WTC11 (cell line): ENCODE measurements at regions not wholly inside any gene's neighbourhood (a gene's known extent, or its start where the extent isn't known, plus 50 kb on each side); places are given as distances from the start of the nearest gene placed in this dataset.

ENCODE experiments used
- ATAC-seq: fragments of 200-7000 bp; cut with Tn5 transposase; 2 replicates; pipeline ENCODE4 v1.10.0; 2021; ENCODE audit warnings: mild to moderate bottlenecking, moderate library complexity
- CTCF ChIA-PET: fragments of 300-600 bp; sonication (Branson Sonifier 250); formaldehyde crosslinking; loops from one replicate; lab custom pipeline; 2021; ENCODE audit warnings: antibody characterized with exemption; lab: Charles Lee
- POLR2A ChIA-PET: fragments of 350-600 bp; sonication (Branson Sonifier 250); formaldehyde crosslinking; loops from one replicate; lab custom pipeline; 2021; ENCODE audit warnings: antibody characterized with exemption; lab: Charles Lee
- DNase-seq: peaks from one replicate; pipeline ENCODE4 v3.0.0; 2021; ENCODE audit warnings: low spot score
- H3K27ac Mint-ChIP-seq: 2 replicates; pipeline ENCODE4 v1.8.0; 2021; ENCODE audit warnings: mixed read lengths
- H3K27me3 Mint-ChIP-seq: 2 replicates; pipeline ENCODE4 v1.8.0; 2021; ENCODE audit warnings: low read depth, mild to moderate bottlenecking, moderate library complexity, mixed read lengths
- H3K36me3 Mint-ChIP-seq: 2 replicates; pipeline ENCODE4 v1.8.0; 2021; ENCODE audit warnings: mixed read lengths
- H3K4me1 Mint-ChIP-seq: 2 replicates; pipeline ENCODE4 v1.8.0; 2022; ENCODE audit warnings: mixed read lengths
- H3K4me3 Mint-ChIP-seq: 2 replicates; pipeline ENCODE4 v1.8.0; 2021; ENCODE audit warnings: mild to moderate bottlenecking, moderate library complexity, mixed read lengths
- H3K9me3 Mint-ChIP-seq: 2 replicates; pipeline ENCODE4 v1.8.0; 2021; ENCODE audit warnings: mixed read lengths
- E2F1 ChIP-seq: sonication (generic); formaldehyde crosslinking; IDR thresholded peaks from 2 replicates; pipeline ENCODE4 v1.8.0; 2022; ENCODE audit warnings: mild to moderate bottlenecking, missing genetic modification reagents
- E2F4 ChIP-seq: sonication (generic); formaldehyde crosslinking; IDR thresholded peaks from 2 replicates; pipeline ENCODE4 v1.8.1; 2022; ENCODE audit warnings: low read depth, mild to moderate bottlenecking, moderate library complexity, missing genetic modification reagents, borderline replicate concordance
- GABPB1 ChIP-seq: sonication (generic); formaldehyde crosslinking; IDR thresholded peaks from 2 replicates; pipeline ENCODE4 v1.8.1; 2023; ENCODE audit warnings: mild to moderate bottlenecking, missing genetic modification reagents
- GRHL2 ChIP-seq: fragments of 250-450 bp; sonication (Bioruptor Pico); IDR thresholded peaks from 2 replicates; pipeline ENCODE4 v1.8.0; 2022; ENCODE audit warnings: mild to moderate bottlenecking, moderate library complexity; ENCODE audit not compliant: insufficient replicate concordance, severe bottlenecking
- HMGA2 ChIP-seq: fragments of 250-450 bp; sonication (Bioruptor Pico); IDR thresholded peaks from 2 replicates; pipeline ENCODE4 v1.4.0; 2021; ENCODE audit warnings: mild to moderate bottlenecking, moderate library complexity
- MXD4 ChIP-seq: fragments of 250-450 bp; sonication (Bioruptor Pico); IDR thresholded peaks from 2 replicates; pipeline ENCODE4 v1.8.0; 2021; ENCODE audit warnings: mild to moderate bottlenecking, moderate library complexity, borderline replicate concordance
- MYBL2 ChIP-seq: sonication (generic); formaldehyde crosslinking; IDR thresholded peaks from 2 replicates; pipeline ENCODE4 v1.8.1; 2023; ENCODE audit warnings: mild to moderate bottlenecking, moderate library complexity, missing genetic modification reagents
- NFE2L1 ChIP-seq: sonication (generic); formaldehyde crosslinking; IDR thresholded peaks from 2 replicates; pipeline ENCODE4 v1.8.1; 2023; ENCODE audit warnings: missing genetic modification reagents
- NR1H2 ChIP-seq: sonication (generic); formaldehyde crosslinking; IDR thresholded peaks from 2 replicates; pipeline ENCODE4 v1.9.0; 2021; ENCODE audit warnings: mild to moderate bottlenecking, moderate library complexity, missing genetic modification reagents
- NR2C2 ChIP-seq: sonication (generic); formaldehyde crosslinking; IDR thresholded peaks from 2 replicates; pipeline ENCODE4 v1.8.0; 2022; ENCODE audit warnings: mild to moderate bottlenecking, missing genetic modification reagents
- TP53 ChIP-seq: sonication (generic); formaldehyde crosslinking; IDR thresholded peaks from 2 replicates; pipeline ENCODE4 v1.8.1; 2023; ENCODE audit warnings: mild to moderate bottlenecking, missing genetic modification reagents
- ZMAT4 ChIP-seq: fragments of 250-450 bp; sonication (Bioruptor Pico); IDR thresholded peaks from 2 replicates; pipeline ENCODE4 v1.9.0; 2021; ENCODE audit warnings: mild to moderate bottlenecking
- TF ChIP-seq, protein P1 (sequence below): fragments of 250-450 bp; sonication (Bioruptor Pico); IDR thresholded peaks from 2 replicates; pipeline ENCODE4 v1.8.0; 2021; ENCODE audit warnings: mild to moderate bottlenecking
- TF ChIP-seq, protein P2 (sequence below): fragments of 250-450 bp; sonication (Bioruptor Pico); IDR thresholded peaks from 2 replicates; pipeline ENCODE4 v2.1.2; 2022; ENCODE audit warnings: mild to moderate bottlenecking, moderate library complexity
- TF ChIP-seq, protein P3 (sequence below): sonication (generic); formaldehyde crosslinking; IDR thresholded peaks from 2 replicates; pipeline ENCODE4 v1.8.0; 2023; ENCODE audit warnings: missing genetic modification reagents, mild to moderate bottlenecking, borderline replicate concordance
- TF ChIP-seq, protein P4 (sequence below): sonication (generic); formaldehyde crosslinking; IDR thresholded peaks from 2 replicates; pipeline ENCODE4 v1.8.1; 2022; ENCODE audit warnings: mild to moderate bottlenecking, missing genetic modification reagents, moderate library complexity, borderline replicate concordance
- TF ChIP-seq, protein P5 (sequence below): sonication (generic); formaldehyde crosslinking; IDR thresholded peaks from 2 replicates; pipeline ENCODE4 v1.8.0; 2022; ENCODE audit warnings: mild to moderate bottlenecking, missing genetic modification reagents

GRCh38 chr7:33744293-33745075, 160.9 kb upstream of the BMPER start:
- DNase-seq (no peak), ATAC-seq (peak; percentile 46)
- Mint-ChIP-seq H3K27me3 (no peaks in the 10 kb centered on the region), H3K4me3 (no peak overlapping the region), H3K36me3 (no peaks in the 10 kb centered on the region), H3K9me3 (no peaks in the 10 kb centered on the region), H3K27ac (no peak overlapping the region), H3K4me1 (peaks cover 19% of the 10 kb centered on the region)
- TF ChIP-seq NR1H2 (CRISPR knock-in tag) (no peak), TP53 (CRISPR knock-in tag) (no peak), MYBL2 (CRISPR knock-in tag) (no peak), E2F4 (CRISPR knock-in tag) (no peak)
- TF ChIP-seq, protein P1, sequence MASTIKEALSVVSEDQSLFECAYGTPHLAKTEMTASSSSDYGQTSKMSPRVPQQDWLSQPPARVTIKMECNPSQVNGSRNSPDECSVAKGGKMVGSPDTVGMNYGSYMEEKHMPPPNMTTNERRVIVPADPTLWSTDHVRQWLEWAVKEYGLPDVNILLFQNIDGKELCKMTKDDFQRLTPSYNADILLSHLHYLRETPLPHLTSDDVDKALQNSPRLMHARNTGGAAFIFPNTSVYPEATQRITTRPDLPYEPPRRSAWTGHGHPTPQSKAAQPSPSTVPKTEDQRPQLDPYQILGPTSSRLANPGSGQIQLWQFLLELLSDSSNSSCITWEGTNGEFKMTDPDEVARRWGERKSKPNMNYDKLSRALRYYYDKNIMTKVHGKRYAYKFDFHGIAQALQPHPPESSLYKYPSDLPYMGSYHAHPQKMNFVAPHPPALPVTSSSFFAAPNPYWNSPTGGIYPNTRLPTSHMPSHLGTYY (CRISPR knock-in tag): no peak
- TF ChIP-seq, protein P2, sequence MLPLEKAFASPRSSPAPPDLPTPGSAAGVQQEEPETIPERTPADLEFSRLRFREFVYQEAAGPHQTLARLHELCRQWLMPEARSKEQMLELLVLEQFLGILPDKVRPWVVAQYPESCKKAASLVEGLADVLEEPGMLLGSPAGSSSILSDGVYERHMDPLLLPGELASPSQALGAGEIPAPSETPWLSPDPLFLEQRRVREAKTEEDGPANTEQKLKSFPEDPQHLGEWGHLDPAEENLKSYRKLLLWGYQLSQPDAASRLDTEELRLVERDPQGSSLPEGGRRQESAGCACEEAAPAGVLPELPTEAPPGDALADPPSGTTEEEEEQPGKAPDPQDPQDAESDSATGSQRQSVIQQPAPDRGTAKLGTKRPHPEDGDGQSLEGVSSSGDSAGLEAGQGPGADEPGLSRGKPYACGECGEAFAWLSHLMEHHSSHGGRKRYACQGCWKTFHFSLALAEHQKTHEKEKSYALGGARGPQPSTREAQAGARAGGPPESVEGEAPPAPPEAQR (CRISPR knock-in tag): no peak
- ChIA-PET CTCF (interaction anchor here (1.4 kb wide), 1 partner anchor 285 kb away, joined by 5 read pairs; no protein-coding TSS in a partner anchor), POLR2A (no interaction called here)

DNA sequence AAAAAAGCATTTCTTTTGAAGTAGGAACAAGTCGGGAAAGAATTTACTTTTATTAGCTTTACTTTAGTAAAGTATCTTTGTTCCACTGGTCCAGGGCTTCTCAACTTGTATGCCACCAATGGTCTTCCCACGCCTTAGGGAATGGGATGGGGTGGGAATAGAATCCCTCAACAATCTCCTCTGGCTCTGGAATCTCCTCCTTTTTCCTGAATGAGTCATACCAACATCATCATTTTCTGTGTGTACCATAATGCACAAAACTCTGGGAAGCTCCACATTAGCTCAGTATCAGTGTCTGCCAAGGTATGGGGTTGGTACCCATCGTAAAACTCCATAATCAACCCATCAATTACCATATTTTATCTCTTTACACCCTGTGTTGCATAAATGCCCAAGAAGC, 159.4 kb upstream of the BMPER start:
- ChIA-PET POLR2A (no interaction called here), CTCF (no interaction called here)
- Mint-ChIP-seq H3K36me3 (no peaks in the 10 kb centered on the region; the same call in 1 of the 2 replicates), H3K4me3 (no peak overlapping the region), H3K27me3 (no peaks in the 10 kb centered on the region), H3K4me1 (peaks cover 19% of the 10 kb centered on the region), H3K9me3 (peaks cover 3% of the 10 kb centered on the region; the same call in 1 of the 2 replicates), H3K27ac (no peak overlapping the region)
- DNase-seq (no peak), ATAC-seq (no peak)
- no peak for TF ChIP-seq GRHL2
- TF ChIP-seq, protein P3, sequence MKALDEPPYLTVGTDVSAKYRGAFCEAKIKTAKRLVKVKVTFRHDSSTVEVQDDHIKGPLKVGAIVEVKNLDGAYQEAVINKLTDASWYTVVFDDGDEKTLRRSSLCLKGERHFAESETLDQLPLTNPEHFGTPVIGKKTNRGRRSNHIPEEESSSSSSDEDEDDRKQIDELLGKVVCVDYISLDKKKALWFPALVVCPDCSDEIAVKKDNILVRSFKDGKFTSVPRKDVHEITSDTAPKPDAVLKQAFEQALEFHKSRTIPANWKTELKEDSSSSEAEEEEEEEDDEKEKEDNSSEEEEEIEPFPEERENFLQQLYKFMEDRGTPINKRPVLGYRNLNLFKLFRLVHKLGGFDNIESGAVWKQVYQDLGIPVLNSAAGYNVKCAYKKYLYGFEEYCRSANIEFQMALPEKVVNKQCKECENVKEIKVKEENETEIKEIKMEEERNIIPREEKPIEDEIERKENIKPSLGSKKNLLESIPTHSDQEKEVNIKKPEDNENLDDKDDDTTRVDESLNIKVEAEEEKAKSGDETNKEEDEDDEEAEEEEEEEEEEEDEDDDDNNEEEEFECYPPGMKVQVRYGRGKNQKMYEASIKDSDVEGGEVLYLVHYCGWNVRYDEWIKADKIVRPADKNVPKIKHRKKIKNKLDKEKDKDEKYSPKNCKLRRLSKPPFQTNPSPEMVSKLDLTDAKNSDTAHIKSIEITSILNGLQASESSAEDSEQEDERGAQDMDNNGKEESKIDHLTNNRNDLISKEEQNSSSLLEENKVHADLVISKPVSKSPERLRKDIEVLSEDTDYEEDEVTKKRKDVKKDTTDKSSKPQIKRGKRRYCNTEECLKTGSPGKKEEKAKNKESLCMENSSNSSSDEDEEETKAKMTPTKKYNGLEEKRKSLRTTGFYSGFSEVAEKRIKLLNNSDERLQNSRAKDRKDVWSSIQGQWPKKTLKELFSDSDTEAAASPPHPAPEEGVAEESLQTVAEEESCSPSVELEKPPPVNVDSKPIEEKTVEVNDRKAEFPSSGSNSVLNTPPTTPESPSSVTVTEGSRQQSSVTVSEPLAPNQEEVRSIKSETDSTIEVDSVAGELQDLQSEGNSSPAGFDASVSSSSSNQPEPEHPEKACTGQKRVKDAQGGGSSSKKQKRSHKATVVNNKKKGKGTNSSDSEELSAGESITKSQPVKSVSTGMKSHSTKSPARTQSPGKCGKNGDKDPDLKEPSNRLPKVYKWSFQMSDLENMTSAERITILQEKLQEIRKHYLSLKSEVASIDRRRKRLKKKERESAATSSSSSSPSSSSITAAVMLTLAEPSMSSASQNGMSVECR (CRISPR knock-in tag): no peak

DNA sequence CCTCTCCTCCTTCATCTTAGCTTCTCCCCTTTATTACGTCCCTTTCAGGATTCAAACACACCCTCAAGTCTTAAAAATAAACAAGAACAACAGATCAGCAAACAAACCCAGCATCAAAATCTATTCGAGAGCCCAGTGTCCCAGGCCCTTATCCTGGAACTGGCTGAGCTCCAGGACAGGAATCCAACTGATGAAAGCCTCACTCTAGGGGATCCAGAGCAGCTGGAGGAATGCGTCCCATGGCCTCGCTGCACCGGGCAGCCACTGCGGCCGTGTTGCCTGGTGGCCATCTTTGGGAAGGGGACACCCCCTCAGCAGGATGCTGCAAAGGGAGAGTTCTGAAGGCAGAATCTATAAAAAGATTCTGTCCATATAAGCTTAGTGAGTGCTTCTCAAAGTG, 156.5 kb upstream of the BMPER start:
- no peak overlapping the region for H3K27ac Mint-ChIP-seq
- H3K9me3 Mint-ChIP-seq: peaks cover 3% of the 10 kb centered on the region; the same call in 1 of the 2 replicates
- ATAC-seq: no peak
- CTCF ChIA-PET: interaction anchor here (1.2 kb wide), 1 partner anchor 9 kb away, joined by 5 read pairs; no protein-coding TSS in a partner anchor
- POLR2A ChIA-PET: no interaction called here
- H3K4me1 Mint-ChIP-seq: peaks cover 11% of the 10 kb centered on the region
- H3K36me3 Mint-ChIP-seq: no peaks in the 10 kb centered on the region; the same call in 1 of the 2 replicates
- no peak overlapping the region for H3K4me3 Mint-ChIP-seq
- DNase-seq: no peak
- H3K27me3 Mint-ChIP-seq: no peaks in the 10 kb centered on the region
- TF ChIP-seq, protein P4, sequence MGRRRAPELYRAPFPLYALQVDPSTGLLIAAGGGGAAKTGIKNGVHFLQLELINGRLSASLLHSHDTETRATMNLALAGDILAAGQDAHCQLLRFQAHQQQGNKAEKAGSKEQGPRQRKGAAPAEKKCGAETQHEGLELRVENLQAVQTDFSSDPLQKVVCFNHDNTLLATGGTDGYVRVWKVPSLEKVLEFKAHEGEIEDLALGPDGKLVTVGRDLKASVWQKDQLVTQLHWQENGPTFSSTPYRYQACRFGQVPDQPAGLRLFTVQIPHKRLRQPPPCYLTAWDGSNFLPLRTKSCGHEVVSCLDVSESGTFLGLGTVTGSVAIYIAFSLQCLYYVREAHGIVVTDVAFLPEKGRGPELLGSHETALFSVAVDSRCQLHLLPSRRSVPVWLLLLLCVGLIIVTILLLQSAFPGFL (CRISPR knock-in tag): no peak
- TF ChIP-seq NR2C2 (CRISPR knock-in tag) (no peak), MXD4 (CRISPR knock-in tag) (no peak), GABPB1 (no peak), NFE2L1 (CRISPR knock-in tag) (no peak), E2F1 (CRISPR knock-in tag) (no peak), HMGA2 (CRISPR knock-in tag) (no peak), ZMAT4 (CRISPR knock-in tag) (no peak)
- TF ChIP-seq, protein P5, sequence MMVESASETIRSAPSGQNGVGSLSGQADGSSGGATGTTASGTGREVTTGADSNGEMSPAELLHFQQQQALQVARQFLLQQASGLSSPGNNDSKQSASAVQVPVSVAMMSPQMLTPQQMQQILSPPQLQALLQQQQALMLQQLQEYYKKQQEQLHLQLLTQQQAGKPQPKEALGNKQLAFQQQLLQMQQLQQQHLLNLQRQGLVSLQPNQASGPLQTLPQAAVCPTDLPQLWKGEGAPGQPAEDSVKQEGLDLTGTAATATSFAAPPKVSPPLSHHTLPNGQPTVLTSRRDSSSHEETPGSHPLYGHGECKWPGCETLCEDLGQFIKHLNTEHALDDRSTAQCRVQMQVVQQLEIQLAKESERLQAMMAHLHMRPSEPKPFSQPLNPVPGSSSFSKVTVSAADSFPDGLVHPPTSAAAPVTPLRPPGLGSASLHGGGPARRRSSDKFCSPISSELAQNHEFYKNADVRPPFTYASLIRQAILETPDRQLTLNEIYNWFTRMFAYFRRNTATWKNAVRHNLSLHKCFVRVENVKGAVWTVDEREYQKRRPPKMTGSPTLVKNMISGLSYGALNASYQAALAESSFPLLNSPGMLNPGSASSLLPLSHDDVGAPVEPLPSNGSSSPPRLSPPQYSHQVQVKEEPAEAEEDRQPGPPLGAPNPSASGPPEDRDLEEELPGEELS (CRISPR knock-in tag): no peak
